ENCODE measurements at regions not wholly inside any gene's neighbourhood (a gene's known extent, or its start where the extent isn't known, plus 50 kb on each side); places are given as distances from the start of the nearest gene placed in this dataset.

GRCh38 chr11:96472085-96472484, 82.3 kb downstream of the JRKL start:
- no peak overlapping the region for H3K4me3 ChIP-seq (ENCODE audit: low read depth, low read length)
- no peak for TF ChIP-seq POLR2A (IDR thresholded peaks at IDR 0.05; ENCODE audit: extremely low read depth, insufficient read length)
- TF ChIP-seq, protein P1, sequence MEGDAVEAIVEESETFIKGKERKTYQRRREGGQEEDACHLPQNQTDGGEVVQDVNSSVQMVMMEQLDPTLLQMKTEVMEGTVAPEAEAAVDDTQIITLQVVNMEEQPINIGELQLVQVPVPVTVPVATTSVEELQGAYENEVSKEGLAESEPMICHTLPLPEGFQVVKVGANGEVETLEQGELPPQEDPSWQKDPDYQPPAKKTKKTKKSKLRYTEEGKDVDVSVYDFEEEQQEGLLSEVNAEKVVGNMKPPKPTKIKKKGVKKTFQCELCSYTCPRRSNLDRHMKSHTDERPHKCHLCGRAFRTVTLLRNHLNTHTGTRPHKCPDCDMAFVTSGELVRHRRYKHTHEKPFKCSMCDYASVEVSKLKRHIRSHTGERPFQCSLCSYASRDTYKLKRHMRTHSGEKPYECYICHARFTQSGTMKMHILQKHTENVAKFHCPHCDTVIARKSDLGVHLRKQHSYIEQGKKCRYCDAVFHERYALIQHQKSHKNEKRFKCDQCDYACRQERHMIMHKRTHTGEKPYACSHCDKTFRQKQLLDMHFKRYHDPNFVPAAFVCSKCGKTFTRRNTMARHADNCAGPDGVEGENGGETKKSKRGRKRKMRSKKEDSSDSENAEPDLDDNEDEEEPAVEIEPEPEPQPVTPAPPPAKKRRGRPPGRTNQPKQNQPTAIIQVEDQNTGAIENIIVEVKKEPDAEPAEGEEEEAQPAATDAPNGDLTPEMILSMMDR (IDR thresholded peaks at IDR 0.05; ENCODE audit: low read depth, low read length) = peak; percentile 35
- peak; percentile 33 for DNase-seq (ENCODE audit: low read depth)

DNA sequence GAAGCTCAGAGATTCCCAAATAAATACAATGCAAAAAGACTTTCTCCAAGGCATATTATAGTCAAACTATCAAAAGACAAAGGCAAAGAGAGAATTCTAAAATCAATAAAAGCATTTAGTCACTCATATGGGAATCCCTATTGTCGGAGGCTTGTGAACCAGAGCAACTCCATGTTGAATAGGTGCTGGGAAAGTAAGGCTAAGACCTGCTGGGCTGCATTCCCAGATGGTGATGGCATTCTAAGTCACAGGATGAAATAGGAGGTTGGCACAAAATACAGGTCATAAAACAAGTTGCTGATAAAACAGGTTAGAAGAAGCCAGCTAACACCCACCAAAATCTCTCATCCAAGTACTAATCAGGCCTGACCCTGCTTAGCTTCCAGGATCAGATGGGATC, 84.5 kb downstream of the JRKL start:
- TF ChIP-seq, protein P1 (IDR thresholded peaks at IDR 0.05; ENCODE audit: low read depth, low read length) = no peak
- TF ChIP-seq MYC (IDR thresholded peaks at IDR 0.05; ENCODE audit: low read depth, low read length) = no peak
- TF ChIP-seq, protein P2, sequence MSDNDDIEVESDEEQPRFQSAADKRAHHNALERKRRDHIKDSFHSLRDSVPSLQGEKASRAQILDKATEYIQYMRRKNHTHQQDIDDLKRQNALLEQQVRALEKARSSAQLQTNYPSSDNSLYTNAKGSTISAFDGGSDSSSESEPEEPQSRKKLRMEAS (IDR thresholded peaks at IDR 0.05; ENCODE audit: low read depth, low read length) = no peak
- DNase-seq (ENCODE audit: low read depth) = no peak
- no peak overlapping the region for H3K4me3 ChIP-seq (ENCODE audit: low read depth, low read length)

GRCh38 chr11:96481204-96481603, 91.4 kb downstream of the JRKL start:
- no peak overlapping the region for H3K4me3 ChIP-seq (ENCODE audit: low read depth, low read length)
- no peak for DNase-seq (ENCODE audit: low read depth)
- TF ChIP-seq, protein P1 (IDR thresholded peaks at IDR 0.05; ENCODE audit: low read depth, low read length) = no peak
- TF ChIP-seq POLR2A (IDR thresholded peaks at IDR 0.05; ENCODE audit: extremely low read depth, insufficient read length) (no peak), MYC (IDR thresholded peaks at IDR 0.05; ENCODE audit: low read depth, low read length) (no peak)
- TF ChIP-seq, protein P2 (IDR thresholded peaks at IDR 0.05; ENCODE audit: low read depth, low read length) = no peak

- H3K4me3 ChIP-seq (ENCODE audit: low read depth, low read length) = no peak overlapping the region
- no peak for DNase-seq (ENCODE audit: low read depth)
- no peak for TF ChIP-seq MYC (IDR thresholded peaks at IDR 0.05; ENCODE audit: low read depth, low read length)
- TF ChIP-seq, protein P2 (IDR thresholded peaks at IDR 0.05; ENCODE audit: low read depth, low read length) = no peak
- TF ChIP-seq, protein P1 (IDR thresholded peaks at IDR 0.05; ENCODE audit: low read depth, low read length) = no peak
- TF ChIP-seq POLR2A (IDR thresholded peaks at IDR 0.05; ENCODE audit: extremely low read depth, insufficient read length) = no peak
These were observed 92.0 kb downstream of the JRKL start for GRCh38 chr11:96481771-96482170.

- DNase-seq (ENCODE audit: low read depth) = no peak
- H3K4me3 ChIP-seq (ENCODE audit: low read depth, low read length) = no peak overlapping the region
- TF ChIP-seq, protein P1 (IDR thresholded peaks at IDR 0.05; ENCODE audit: low read depth, low read length) = no peak
- no peak for TF ChIP-seq MYC (IDR thresholded peaks at IDR 0.05; ENCODE audit: low read depth, low read length)
- TF ChIP-seq, protein P2 (IDR thresholded peaks at IDR 0.05; ENCODE audit: low read depth, low read length) = no peak
- TF ChIP-seq POLR2A (IDR thresholded peaks at IDR 0.05; ENCODE audit: extremely low read depth, insufficient read length) = no peak
These were observed 92.4 kb downstream of the JRKL start for GRCh38 chr11:96482193-96482592.

DNA sequence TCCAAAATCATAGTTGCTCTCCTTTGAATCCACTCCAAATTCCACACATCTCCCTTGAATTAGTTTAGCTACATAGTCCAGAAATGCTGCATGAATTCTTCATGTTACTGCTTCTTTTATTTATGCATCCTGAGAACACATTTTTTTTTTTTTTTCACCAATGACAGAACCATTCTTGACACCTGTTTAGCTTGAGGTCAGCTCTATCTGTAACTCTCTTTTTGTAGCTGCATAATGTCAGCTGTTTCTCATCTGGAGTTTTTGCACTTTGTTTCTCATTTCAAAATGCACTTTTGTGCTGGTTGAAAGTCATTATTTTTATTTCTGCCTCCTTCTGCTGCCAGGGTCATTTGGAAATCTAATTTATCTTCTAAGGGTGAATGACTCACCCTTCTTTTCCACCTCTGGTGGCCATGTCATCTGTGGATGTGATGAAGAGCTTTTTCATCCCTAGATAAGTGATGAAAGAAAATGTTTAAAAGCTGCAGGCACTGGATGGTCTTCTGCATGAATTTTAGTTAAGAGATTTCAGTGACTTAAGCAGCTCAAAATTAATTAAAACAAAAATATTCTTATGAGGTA, 93.7 kb downstream of the JRKL start:
- H3K4me3 ChIP-seq (ENCODE audit: low read depth, low read length) = no peak overlapping the region
- TF ChIP-seq, protein P1 (IDR thresholded peaks at IDR 0.05; ENCODE audit: low read depth, low read length) = no peak
- TF ChIP-seq POLR2A (IDR thresholded peaks at IDR 0.05; ENCODE audit: extremely low read depth, insufficient read length) = no peak
- TF ChIP-seq, protein P2 (IDR thresholded peaks at IDR 0.05; ENCODE audit: low read depth, low read length) = no peak
- TF ChIP-seq MYC (IDR thresholded peaks at IDR 0.05; ENCODE audit: low read depth, low read length) = no peak
- no peak for DNase-seq (ENCODE audit: low read depth)

Measured in NB4 (cell line).